BJ (cell line): ENCODE measurements at regions not wholly inside any gene's neighbourhood (a gene's known extent, or its start where the extent isn't known, plus 50 kb on each side); places are given as distances from the start of the nearest gene placed in this dataset.

Source experiments
- CTCF ChIA-PET: fragments of 350-600 bp; formaldehyde crosslinking; extraction: SDS; loops from one replicate; lab custom pipeline; 2021; ENCODE audit warnings: antibody characterized with exemption, inconsistent platforms; lab: Yijun Ruan, JAX
- POLR2A ChIA-PET: fragments of 300-600 bp; sonication (Branson Sonifier 250); formaldehyde crosslinking; extraction: SDS; loops from one replicate; lab custom pipeline; 2021; ENCODE audit warnings: antibody characterized with exemption; lab: Charles Lee
- DNase-seq: peaks from one replicate; pipeline ENCODE4 v3.0.0-alpha.2; 2011; ENCODE audit warnings: low read depth
- H3K27me3 ChIP-seq: 2 replicates; pipeline ENCODE4 v1.6.0; 2011; ENCODE audit warnings: low read length; ENCODE audit not compliant: control insufficient read depth, insufficient read depth
- H3K36me3 ChIP-seq: 2 replicates; pipeline ENCODE4 v1.5.1; 2011; ENCODE audit warnings: low read length; ENCODE audit not compliant: control insufficient read depth, insufficient read depth
- H3K4me3 ChIP-seq: 2 replicates; pipeline ENCODE4 v1.5.1; 2011; ENCODE audit warnings: low read depth, mild to moderate bottlenecking, control low read depth, low read length
- TF ChIP-seq, protein P1 (sequence below): IDR thresholded peaks from 2 replicates; pipeline ENCODE4 v1.5.1; 2011; ENCODE audit warnings: low read depth, mild to moderate bottlenecking, control low read depth, inconsistent platforms, low read length, moderate library complexity; ENCODE audit not compliant: insufficient read depth

DNA sequence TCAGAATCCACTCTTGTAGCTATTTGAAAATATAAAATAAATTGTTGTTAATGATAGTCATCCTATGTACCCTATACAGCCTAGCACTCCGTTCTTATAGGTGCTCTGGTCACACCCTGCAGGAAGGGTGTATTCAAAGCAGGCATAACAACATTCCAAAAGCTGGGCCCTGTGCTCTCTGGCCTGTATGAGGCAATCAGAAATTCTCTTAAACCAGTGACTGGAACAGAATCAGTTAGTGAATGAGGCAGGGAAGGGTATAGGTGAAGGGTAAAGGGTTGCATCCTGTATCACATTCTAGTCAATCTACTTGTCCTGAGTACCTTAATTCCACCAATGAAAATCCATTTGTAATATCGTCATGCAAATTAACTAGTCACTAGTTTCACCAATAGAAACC is 154.5 kb upstream of the ZNF217 start:
- POLR2A ChIA-PET: no interaction called here
- Histone ChIP-seq H3K4me3 (no peak overlapping the region), H3K36me3 (no peaks in the 10 kb centered on the region), H3K27me3 (no peaks in the 10 kb centered on the region)
- CTCF ChIA-PET: interaction anchor here (1.5 kb wide), 1 partner anchor 39 kb away, joined by 4 read pairs; no protein-coding TSS in a partner anchor
- DNase-seq: no peak
- TF ChIP-seq, protein P1, sequence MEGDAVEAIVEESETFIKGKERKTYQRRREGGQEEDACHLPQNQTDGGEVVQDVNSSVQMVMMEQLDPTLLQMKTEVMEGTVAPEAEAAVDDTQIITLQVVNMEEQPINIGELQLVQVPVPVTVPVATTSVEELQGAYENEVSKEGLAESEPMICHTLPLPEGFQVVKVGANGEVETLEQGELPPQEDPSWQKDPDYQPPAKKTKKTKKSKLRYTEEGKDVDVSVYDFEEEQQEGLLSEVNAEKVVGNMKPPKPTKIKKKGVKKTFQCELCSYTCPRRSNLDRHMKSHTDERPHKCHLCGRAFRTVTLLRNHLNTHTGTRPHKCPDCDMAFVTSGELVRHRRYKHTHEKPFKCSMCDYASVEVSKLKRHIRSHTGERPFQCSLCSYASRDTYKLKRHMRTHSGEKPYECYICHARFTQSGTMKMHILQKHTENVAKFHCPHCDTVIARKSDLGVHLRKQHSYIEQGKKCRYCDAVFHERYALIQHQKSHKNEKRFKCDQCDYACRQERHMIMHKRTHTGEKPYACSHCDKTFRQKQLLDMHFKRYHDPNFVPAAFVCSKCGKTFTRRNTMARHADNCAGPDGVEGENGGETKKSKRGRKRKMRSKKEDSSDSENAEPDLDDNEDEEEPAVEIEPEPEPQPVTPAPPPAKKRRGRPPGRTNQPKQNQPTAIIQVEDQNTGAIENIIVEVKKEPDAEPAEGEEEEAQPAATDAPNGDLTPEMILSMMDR: no peak

DNA sequence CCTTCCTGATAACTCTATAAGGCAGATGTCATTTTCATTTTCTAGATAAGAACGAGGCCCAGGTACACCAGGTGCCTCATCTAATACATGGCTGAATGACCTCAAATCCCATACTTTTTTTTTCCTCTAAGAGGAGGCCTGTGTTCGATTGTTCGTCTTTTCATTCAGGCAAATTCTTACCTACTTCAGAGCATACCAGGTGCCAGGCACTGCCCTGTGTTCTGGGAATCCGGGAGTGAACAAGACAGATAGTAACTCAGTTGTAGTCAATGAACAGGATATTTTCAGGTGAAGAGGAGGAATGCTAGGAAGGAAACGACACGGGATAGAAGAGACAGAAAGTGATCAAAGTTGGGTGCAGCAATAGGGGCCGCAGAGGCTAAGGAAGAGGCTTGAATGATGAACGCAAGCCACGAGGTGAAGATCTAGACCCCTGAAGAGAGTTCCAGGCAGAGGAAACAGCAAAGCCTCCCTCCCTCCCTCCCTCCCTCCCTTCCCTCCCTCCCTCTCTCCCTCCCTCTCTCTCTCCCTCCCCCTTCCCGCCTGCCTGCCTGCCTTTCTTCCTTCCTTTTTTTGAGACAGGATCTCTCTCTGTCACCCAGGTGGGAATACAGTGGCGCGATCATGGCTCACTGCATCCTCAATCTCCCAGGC is 150.1 kb upstream of the ZNF217 start:
- ChIA-PET CTCF (no interaction called here), POLR2A (interaction anchor here (0.6 kb wide), 1 partner anchor 79 kb away, joined by 6 read pairs; no protein-coding TSS in a partner anchor)
- Histone ChIP-seq H3K36me3 (no peaks in the 10 kb centered on the region), H3K4me3 (no peak overlapping the region), H3K27me3 (no peaks in the 10 kb centered on the region)
- TF ChIP-seq, protein P1: no peak
- no peak for DNase-seq

- TF ChIP-seq, protein P1: no peak
- H3K36me3 ChIP-seq: no peaks in the 10 kb centered on the region
- POLR2A ChIA-PET: no interaction called here
- DNase-seq: no peak
- no peaks in the 10 kb centered on the region for H3K27me3 ChIP-seq
- H3K4me3 ChIP-seq: no peak overlapping the region
- CTCF ChIA-PET: interaction anchor here (0.6 kb wide), 2 partner anchors 9 to 1465 kb away, joined by 3 read pairs; no protein-coding TSS in a partner anchor
Measured at GRCh38 chr20:53742685-53743081, 149.0 kb upstream of the ZNF217 start.

DNA sequence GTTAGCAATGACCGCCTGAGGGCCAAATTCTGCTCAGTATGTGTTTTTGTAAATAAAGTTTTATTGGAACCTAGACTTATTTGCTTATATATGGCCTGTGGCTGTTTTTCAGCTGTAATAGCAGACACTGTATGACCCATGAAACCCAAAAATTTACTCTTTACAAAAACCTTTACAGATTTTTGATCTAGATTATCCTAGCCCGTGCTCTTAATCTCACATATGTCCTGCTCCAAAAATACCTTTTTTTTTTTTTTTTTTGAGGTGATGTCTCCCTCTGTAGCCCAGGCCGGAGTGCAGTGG is 148.0 kb upstream of the ZNF217 start:
- TF ChIP-seq, protein P1: no peak
- Histone ChIP-seq H3K27me3 (no peaks in the 10 kb centered on the region), H3K4me3 (no peak overlapping the region), H3K36me3 (no peaks in the 10 kb centered on the region)
- CTCF ChIA-PET: no interaction called here
- DNase-seq: no peak
- POLR2A ChIA-PET: no interaction called here

DNA sequence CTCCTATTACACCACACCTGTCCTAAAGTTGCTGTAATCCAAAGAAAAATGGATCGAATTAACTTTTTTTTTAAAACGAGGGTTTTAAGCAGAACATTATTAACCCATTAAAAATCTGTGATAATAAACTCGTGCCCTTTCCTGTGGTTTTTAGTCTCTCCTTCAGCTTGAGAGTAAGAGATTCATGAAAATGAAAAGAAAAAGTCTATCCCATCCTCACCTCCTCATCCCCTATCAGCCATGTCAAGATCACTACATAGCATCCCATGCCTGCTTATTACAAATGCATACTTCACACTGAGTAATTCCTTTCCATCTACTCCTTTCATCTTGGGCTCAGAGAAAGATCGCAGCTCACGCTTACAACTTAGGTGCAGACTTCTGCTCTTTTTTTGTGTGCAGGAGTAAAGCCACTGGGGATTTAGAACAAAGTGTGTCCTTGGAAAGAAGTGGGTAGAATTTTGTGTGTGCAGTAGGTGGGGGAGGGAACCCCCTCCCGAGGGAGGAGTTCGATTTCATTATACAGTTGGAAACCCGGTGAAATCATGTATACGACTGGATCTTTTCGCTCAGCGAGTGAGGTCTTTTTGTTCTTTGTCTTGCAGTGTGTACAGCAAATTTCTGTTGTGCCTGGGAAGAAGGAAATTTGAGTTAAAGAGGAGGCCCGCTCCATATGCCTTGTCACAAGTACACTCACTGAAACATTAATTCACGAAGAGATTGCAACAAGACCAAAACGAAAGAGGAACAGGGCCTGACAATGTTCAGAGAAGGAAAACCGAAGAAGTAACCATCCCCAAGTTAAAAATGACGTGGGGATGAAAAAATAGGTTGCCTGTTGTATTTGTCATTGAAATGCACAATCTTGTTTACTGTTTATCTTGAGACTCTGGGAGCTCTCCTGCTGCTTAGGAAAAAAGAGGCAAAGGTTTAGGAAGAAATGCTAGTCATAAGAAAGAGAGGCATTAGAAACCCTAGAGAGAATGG is 146.5 kb upstream of the ZNF217 start:
- Histone ChIP-seq H3K36me3 (no peaks in the 10 kb centered on the region), H3K27me3 (no peaks in the 10 kb centered on the region), H3K4me3 (no peak overlapping the region)
- ChIA-PET POLR2A (interaction anchor here (1.2 kb wide), 1 partner anchor 11 kb away, joined by 3 read pairs; no protein-coding TSS in a partner anchor), CTCF (interaction anchor here (1.4 to 1.6 kb wide), 2 partner anchors 10 to 145 kb away, joined by 3 to 8 read pairs; no protein-coding TSS in a partner anchor)
- TF ChIP-seq, protein P1: no peak
- DNase-seq: no peak
